HG03521 (cell line): ENCODE measurements at regions not wholly inside any gene's neighbourhood (a gene's known extent, or its start where the extent isn't known, plus 50 kb on each side); places are given as distances from the start of the nearest gene placed in this dataset.
"Not testable (repeated sequence)": the region's sequence is repeated elsewhere in the genome, so short reads cannot be mapped to it uniquely, and the experiment has no call there.

Experiments used
- ATAC-seq: cut with Tn5 transposase; IDR thresholded peaks from one replicate; pipeline ENCODE4 v1.9.1; 2021; ENCODE audit warnings: mild to moderate bottlenecking, moderate library complexity; ENCODE audit not compliant: unreplicated experiment

- no peak for ATAC-seq
Observed at GRCh38 chr14:43745746-43746145, 761.3 kb downstream of the FSCB start.

GRCh38 chr14:43735932-43736331 is 771.2 kb downstream of the FSCB start:
- ATAC-seq = no peak

GRCh38 chr14:43729143-43729542 is 777.9 kb downstream of the FSCB start:
- ATAC-seq = no peak

- no peak for ATAC-seq
Observed at GRCh38 chr14:43706900-43707299, 800.2 kb downstream of the FSCB start.

DNA sequence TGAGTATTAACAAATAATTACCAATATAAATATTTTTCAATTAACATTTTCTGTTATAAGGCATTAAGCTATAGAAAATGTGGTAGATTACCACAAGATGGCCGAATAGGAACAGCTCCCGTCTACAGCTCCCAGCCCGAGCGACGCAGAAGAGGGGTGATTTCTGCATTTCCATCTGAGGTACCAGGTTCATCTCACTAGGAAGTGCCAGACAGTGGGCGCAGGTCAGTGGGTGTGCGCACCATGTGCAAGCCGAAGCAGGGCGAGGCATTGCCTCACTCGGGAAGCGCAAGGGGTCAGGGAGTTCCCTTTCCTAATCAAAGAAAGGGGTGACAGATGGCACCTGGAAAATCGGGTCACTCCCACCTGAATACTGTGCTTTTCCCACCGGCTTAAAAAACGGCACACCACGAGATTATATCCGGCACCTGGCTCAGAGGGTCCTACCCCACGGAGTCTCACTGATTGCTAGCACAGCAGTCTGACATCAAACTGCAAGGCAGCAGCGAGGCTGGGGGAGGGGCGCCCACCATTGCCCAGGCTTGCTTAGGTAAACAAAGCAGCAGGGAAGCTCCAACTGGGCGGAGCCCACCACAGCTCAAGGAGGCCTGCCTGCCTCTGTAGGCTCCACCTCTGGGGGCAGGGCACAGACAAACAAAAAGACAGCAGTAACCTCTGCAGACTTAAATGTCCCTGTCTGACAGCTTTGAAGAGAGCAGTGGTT is 808.4 kb downstream of the FSCB start:
- ATAC-seq = not testable (repeated sequence)

- no peak for ATAC-seq
Observed at GRCh38 chr14:43697003-43697402, 810.1 kb downstream of the FSCB start.

- ATAC-seq = no peak
Observed at GRCh38 chr14:43692706-43693105, 814.4 kb downstream of the FSCB start.

- no peak for ATAC-seq
Observed at GRCh38 chr14:43687921-43688320, 819.2 kb downstream of the FSCB start.

DNA sequence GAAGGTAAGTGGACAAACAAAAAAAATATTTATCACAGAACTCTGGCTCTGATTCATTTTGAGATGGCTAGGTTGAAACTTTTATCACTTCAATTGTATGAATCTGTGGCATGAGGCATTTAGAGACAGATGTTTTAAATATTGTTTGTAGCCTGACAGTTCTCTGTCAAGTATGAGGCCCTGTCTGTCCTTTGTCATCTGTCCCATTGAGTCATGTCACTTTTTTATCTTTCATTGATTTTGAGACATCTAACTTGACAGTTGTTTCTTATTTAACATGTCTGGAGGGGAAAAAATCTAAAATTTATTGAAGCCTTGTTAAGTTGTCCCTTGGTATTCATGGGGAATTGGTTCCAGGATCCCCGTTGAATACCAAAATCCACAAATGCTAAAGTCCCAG is 829.5 kb downstream of the FSCB start:
- no peak for ATAC-seq

DNA sequence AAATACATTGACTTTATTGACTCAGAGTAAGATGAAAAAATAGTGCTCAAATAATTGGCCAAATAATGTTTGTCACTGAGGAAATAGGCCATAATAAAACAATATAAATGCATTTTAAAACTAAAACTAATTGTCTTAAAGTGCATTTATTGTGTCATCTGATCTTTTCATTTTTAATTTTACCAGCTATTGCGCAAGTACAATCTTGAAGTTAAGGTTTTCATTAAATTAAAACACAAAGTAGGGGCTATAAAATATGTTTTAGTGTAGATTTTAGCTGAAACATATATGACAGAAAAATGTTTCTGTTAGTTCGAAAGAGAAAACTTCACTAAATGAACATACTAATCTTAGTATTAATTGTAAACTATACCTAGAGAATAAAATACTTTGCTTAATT is 832.8 kb downstream of the FSCB start:
- no peak for ATAC-seq

DNA sequence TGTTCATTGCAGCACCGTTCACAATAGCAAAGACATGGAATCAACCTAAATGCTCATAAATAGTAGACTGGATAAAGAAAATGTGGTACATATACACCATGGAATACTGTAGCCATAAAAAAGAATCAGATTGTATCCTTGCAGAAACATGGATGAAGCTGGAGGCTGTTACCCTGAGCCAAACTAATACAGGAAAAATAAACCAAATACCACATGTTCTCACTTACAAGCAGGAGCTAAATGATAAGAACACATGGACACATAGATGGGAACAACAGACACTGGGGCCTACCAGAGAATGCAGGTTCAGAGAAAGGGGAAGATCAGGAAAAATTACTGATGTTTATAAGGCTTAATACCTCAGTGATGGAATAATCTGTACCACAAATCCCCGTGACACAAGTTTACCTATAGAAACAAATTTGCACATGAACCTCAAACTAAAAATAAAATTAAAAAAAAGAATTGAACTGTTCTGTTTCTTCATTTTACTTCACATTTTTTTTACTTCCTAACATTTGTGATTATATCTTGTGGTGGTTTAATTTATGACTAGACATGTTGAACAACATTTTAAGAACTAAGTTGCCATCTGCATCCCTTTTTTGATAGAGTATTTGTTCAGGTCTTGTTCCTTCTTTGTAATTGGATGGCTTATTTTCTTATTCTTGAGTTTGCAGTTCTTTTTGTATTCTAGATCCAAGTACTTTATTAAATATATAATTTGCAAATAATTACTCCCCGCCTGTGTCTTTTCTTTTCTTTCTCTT is 835.2 kb downstream of the FSCB start:
- no peak for ATAC-seq

GRCh38 chr14:43669355-43669754 is 837.7 kb downstream of the FSCB start:
- no peak for ATAC-seq

DNA sequence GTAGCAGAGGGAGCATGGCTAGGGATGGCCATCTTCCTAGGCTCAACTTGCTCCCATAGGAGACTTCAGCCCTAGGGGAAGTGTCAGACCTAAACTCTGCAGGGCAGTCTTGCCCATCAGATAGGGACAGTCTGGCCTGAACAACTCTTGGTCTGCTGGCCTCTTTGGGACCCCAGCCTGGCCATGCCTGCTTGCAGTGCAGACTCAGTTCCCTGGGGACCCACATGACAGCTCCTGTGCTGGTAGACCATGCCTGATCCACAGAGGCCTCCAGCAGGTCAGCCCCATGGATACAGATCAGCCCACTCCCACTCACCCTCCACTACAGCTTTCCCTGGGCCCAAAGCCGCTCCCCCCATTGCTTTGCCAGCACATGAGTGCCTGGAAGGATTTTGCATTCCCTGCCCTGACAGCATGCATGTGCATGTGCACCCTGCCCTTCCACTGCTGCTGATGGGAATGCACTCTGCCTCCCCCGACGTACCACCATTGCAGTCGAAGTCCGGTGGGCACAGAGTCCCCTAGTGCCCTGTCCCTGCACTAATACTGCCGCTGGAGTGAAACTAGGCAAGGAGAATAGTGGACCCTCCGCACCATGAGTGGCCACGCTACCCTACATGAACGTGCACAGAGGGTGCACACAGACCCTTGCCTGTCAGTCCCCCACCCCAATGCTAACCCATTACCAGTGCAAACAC is 841.4 kb downstream of the FSCB start:
- ATAC-seq = no peak

- not testable (repeated sequence) for ATAC-seq
Observed at GRCh38 chr14:43655194-43655593, 851.9 kb downstream of the FSCB start.

- no peak for ATAC-seq
Observed at GRCh38 chr14:43651896-43652295, 855.2 kb downstream of the FSCB start.

GRCh38 chr14:43651185-43651787 is 855.8 kb downstream of the FSCB start:
- ATAC-seq = no peak

- ATAC-seq = no peak
Observed at GRCh38 chr14:43649508-43649907, 857.6 kb downstream of the FSCB start.

GRCh38 chr14:43647302-43647701 is 859.8 kb downstream of the FSCB start:
- no peak for ATAC-seq

GRCh38 chr14:43640718-43641267 is 866.3 kb downstream of the FSCB start:
- no peak for ATAC-seq

DNA sequence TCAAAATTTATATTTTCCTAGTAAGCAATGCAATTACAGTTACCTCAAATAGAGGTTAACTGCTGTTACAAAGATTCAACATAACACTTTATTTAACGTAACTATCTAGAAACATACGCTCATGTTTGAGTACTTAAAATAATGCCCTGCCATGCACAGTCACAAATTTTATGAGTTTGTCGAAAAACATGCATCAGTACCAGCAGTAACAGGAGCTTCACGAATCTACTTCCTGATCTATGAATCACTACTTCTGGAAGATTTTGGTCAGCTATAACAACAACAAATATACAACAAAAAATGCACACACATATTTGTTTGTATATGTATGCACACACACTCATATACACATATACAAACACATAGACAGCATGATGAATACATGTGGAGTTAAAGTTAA is 881.8 kb downstream of the FSCB start:
- no peak for ATAC-seq

GRCh38 chr14:43621282-43621681 is 885.8 kb downstream of the FSCB start:
- ATAC-seq = no peak
